ENCODE measurements at regions not wholly inside any gene's neighbourhood (a gene's known extent, or its start where the extent isn't known, plus 50 kb on each side); places are given as distances from the start of the nearest gene placed in this dataset.

GRCh38 chr5:68644971-68645370, 429.4 kb downstream of the PIK3R1 start:
- TF ChIP-seq POLR2A (IDR thresholded peaks at IDR 0.05) (no peak), CTCF (IDR thresholded peaks at IDR 0.05) (no peak), EP300 (IDR thresholded peaks at IDR 0.05) (no peak)
- Histone ChIP-seq H3K9me3 (no peaks in the 10 kb centered on the region), H3K4me1 (ENCODE audit: insufficient read depth) (no peaks in the 10 kb centered on the region), H3K4me3 (no peak overlapping the region), H3K27me3 (no peaks in the 10 kb centered on the region), H3K27ac (no peak overlapping the region), H3K36me3 (no peaks in the 10 kb centered on the region)
- intact Hi-C loops (cut with DNase I), result no loop called here
- 89 to 91% (median 89%) methylated on average over 3 of the region's 3 CpGs for WGBS, 3 donors
- no peak for DNase-seq

- WGBS, 3 donors, result 62 to 95% (median 81%) methylated on average over 1 of the region's 1 CpG
- intact Hi-C loops (cut with DNase I), result no loop called here
- Histone ChIP-seq H3K36me3 (no peaks in the 10 kb centered on the region), H3K4me1 (ENCODE audit: insufficient read depth) (no peaks in the 10 kb centered on the region), H3K27me3 (no peaks in the 10 kb centered on the region), H3K4me3 (no peak overlapping the region), H3K27ac (no peak overlapping the region), H3K9me3 (no peaks in the 10 kb centered on the region)
- TF ChIP-seq POLR2A (IDR thresholded peaks at IDR 0.05), result no peak
- TF ChIP-seq CTCF (IDR thresholded peaks at IDR 0.05), result no peak
- no peak for TF ChIP-seq EP300 (IDR thresholded peaks at IDR 0.05)
- no peak for DNase-seq
Observed at GRCh38 chr5:68646144-68646543, 430.6 kb downstream of the PIK3R1 start.

GRCh38 chr5:68647743-68648142, 432.2 kb downstream of the PIK3R1 start:
- no peaks in the 10 kb centered on the region for H3K27me3 ChIP-seq
- WGBS, 3 donors, result 92 to 97% (median 96%) methylated on average over 3 of the region's 3 CpGs
- TF ChIP-seq CTCF (IDR thresholded peaks at IDR 0.05) (no peak), POLR2A (IDR thresholded peaks at IDR 0.05) (no peak), EP300 (IDR thresholded peaks at IDR 0.05) (no peak)
- H3K27ac ChIP-seq, result no peak overlapping the region
- intact Hi-C loops (cut with DNase I), result no loop called here
- no peak overlapping the region for H3K4me3 ChIP-seq
- H3K9me3 ChIP-seq, result no peaks in the 10 kb centered on the region
- no peak for DNase-seq
- no peaks in the 10 kb centered on the region for H3K36me3 ChIP-seq
- no peaks in the 10 kb centered on the region for H3K4me1 ChIP-seq (ENCODE audit: insufficient read depth)

GRCh38 chr5:68648944-68649857, 433.6 kb downstream of the PIK3R1 start:
- H3K4me3 ChIP-seq, result no peak overlapping the region
- DNase-seq, result no peak
- no peaks in the 10 kb centered on the region for H3K9me3 ChIP-seq
- intact Hi-C loops (cut with DNase I), result no loop called here
- no peaks in the 10 kb centered on the region for H3K4me1 ChIP-seq (ENCODE audit: insufficient read depth)
- no peak for TF ChIP-seq POLR2A (IDR thresholded peaks at IDR 0.05)
- no peak for TF ChIP-seq CTCF (IDR thresholded peaks at IDR 0.05)
- H3K27me3 ChIP-seq, result no peaks in the 10 kb centered on the region
- H3K27ac ChIP-seq, result no peak overlapping the region
- WGBS, 3 donors, result 39 to 50% (median 49%) methylated on average over 8 of the region's 8 CpGs
- no peaks in the 10 kb centered on the region for H3K36me3 ChIP-seq

Measured in ovary (tissue), 7 donors.